Activated CD8-positive, alpha-beta memory T cell treated with anti-CD3 and anti-CD28 coated beads, Interleukin-2, amount 50 U/mL, for 24 hours (primary cell): ENCODE measurements at regions not wholly inside any gene's neighbourhood (a gene's known extent, or its start where the extent isn't known, plus 50 kb on each side); places are given as distances from the start of the nearest gene placed in this dataset.
"Not testable (repeated sequence)": the region's sequence is repeated elsewhere in the genome, so short reads cannot be mapped to it uniquely, and the experiment has no call there.

Source experiments
- DNase-seq: peaks from one replicate; pipeline ENCODE4 v3.0.0-alpha.2; 2020; ENCODE audit errors: extremely low read depth

- no peak for DNase-seq
These were observed 339.2 kb upstream of the KAZN start for GRCh38 chr1:14259191-14259757.

DNA sequence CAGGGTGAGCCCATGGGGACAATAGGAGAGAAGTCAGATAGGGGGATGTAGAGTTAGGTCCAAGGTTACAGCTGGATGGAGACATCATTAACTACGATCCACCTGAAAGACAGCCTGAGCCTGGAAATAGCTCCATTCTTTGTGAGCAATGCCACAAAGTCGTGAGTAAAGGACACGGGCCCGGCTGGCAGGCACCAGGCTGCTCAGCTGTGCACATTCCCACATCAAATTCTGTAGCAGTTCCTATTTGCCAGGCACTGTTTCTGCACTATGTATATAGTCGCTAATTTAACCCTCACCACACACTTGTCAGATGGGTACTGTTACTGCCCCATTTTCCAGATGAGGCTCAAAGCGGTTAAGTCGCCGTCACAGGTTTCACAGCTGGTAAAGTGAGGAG, 338.0 kb upstream of the KAZN start:
- DNase-seq: no peak

- DNase-seq: no peak
These were observed 337.1 kb upstream of the KAZN start for GRCh38 chr1:14261395-14261794.

DNA sequence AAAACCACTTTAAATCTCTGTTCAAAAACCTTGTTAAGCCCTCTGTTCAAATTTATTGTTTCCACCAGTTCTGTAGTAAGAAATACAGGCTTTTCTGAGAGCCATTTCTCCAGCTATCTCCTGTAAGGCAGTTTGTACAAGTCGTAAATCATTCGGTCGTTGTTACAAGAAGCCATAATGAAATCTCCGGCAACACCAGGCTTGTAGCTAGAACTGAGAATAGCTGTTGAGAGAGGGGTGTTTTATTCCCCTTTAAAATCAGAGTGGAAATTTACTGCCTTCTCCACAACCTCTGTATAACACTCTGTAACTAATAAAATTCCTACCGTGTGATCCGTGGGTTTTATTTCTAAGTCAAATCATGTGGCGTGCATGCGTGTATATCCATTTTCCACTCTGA, 335.8 kb upstream of the KAZN start:
- DNase-seq: no peak

- DNase-seq: no peak
These were observed 335.3 kb upstream of the KAZN start for GRCh38 chr1:14263225-14263624.

DNA sequence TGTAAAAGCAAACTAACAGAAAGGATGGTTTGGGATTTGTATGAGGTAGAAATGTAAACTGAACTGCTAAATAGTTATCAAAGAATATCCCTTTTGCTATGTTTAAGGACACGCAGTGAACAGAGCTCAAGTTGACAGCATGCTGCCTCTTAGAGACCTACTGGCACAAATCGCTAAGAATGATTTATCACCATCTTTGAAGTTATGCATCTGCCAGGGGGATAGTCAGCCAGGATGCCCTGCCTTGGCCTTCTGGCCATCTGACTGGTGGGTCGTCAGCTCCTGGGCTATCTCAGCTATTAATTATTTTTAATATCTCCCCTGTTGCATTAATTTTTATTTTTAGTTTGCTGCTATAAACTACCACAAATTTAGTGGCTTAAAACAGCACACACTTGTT, 334.8 kb upstream of the KAZN start:
- no peak for DNase-seq

GRCh38 chr1:14265495-14265894, 333.0 kb upstream of the KAZN start:
- DNase-seq: no peak

DNA sequence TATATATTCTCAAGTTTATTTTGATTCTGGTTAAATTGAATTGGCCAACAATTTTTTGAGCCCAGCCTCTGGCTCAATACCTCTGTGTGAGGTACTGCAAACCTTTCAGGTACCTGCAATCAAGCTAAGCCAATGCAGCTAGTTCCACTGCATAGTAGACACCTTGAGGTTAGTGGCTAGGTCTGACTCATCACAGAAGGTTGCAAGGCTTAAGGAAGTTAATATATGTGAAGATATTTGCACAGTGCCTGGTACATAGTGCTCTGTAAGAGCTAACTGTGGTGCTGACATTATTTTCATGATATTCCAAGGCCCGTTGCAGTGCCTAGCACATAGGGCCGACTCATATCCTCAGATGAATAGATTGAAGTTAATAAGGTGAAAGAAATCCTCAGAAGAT, 330.5 kb upstream of the KAZN start:
- DNase-seq: no peak

DNA sequence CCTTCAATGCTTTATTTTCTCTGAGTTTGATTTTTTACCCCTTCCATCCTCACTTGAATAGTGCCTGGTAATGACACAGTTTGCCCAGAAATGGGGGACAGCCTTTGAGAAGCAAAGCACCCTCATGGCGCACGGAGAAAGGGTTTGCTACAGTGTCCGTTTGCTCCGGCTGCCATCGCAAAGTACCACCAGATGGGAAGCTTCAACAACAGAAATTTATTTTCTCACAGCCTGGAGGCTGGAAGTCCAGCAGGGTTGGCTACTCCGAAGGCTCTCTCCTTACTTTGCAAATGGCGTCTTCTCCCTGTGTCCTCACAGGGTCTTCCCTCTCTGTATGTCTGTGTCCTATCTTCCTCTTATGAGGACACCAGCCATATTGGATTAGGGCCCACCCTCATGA, 327.7 kb upstream of the KAZN start:
- no peak for DNase-seq

- DNase-seq: no peak
These were observed 324.7 kb upstream of the KAZN start for GRCh38 chr1:14273811-14274210.

- not testable (repeated sequence) for DNase-seq
These were observed 318.6 kb upstream of the KAZN start for GRCh38 chr1:14279891-14280290.

DNA sequence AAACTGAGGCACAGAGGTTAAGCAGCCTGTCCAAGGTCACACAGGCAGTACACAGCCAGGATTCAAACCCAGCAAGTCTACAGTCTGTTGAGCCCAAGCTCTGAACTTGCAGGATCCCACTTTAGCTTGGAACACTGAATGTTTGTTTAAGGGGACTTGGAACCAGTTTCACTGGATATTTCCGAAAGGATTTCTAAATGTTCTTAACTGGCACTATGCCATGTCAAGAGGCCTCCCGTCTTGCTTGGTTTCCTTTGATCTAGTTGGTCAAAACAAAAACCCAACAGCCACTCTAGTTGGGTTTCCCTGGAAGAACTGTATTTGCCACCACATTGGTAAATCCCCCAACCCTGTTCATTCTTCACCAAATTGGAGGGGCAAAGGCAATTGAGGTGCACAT, 317.6 kb upstream of the KAZN start:
- DNase-seq: no peak

DNA sequence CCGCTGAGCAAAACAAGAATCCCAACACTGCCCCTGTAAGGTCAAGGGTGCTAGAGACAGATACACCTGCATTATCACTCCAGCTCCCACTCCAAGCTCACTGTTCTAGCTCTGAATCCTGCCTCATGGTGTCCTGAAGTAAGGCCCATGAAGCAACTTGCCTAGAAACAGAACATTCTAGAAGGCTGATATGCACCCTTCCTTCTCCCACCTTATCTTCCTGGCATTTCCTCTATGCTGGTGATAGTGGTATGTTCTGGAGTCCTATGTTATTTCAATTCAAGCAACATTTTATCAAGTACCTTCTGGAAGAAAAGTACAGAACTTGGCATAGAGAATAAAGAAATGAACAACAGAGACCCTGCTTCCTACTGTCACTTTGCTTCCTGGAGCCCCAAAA, 317.1 kb upstream of the KAZN start:
- no peak for DNase-seq

DNA sequence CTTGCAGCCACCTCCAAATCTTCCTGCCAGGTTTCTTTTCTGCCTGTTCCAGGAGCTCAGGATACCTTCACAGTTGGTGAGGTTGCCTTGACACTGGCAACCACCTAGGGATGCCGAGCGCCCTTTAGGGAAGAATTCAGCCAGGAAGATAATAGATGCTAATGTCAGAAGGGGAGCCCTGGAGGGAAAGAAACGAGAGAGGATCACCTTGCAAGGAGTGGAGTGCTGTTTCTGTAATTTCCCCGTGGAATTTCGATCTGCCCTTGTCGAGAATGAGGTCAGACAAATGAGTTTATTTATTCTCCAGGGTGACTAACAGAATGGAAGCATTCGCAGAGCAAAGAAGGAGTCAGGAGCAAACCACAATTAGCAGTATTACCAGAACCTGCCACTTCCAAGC, 315.8 kb upstream of the KAZN start:
- no peak for DNase-seq

DNA sequence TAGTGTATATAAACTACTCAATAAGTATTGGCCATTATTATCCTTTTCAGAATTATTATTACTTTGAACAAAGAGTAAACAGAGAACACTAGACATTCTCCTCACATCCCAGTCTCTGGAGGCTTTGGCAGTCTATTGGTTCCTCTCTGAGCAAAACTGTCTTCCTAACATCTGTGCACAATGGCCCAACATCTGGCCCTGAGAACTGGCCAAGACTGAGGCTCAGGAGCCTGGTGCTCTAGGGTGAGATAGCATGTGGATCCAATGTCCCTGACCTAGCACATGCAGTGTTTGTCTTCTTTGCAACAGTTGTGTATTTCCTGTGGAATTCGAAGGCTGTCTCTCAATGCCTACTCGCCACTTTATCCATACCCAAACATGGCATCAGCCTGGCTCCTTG, 313.2 kb upstream of the KAZN start:
- no peak for DNase-seq

DNA sequence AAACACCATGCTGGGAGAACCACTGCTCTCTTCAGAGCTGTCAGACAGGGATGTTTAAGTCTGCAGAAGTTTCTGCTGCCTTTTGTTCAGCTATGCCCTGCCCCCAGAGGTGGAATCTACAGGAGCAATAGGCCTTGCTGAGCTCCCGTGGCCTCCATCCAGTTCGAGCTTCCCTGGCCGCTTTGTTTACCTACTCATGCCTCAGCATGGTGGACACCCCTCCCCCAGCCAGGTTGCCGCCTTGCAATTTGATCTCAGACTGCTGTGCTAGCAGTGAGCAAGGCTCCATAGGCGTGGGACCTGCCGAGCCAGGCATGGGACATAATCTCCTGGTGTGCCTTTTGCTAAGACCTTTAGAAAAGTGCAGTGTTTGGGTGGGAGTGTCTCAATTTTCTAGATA, 307.3 kb upstream of the KAZN start:
- DNase-seq: not testable (repeated sequence)

GRCh38 chr1:14292520-14292919, 306.0 kb upstream of the KAZN start:
- no peak for DNase-seq

DNA sequence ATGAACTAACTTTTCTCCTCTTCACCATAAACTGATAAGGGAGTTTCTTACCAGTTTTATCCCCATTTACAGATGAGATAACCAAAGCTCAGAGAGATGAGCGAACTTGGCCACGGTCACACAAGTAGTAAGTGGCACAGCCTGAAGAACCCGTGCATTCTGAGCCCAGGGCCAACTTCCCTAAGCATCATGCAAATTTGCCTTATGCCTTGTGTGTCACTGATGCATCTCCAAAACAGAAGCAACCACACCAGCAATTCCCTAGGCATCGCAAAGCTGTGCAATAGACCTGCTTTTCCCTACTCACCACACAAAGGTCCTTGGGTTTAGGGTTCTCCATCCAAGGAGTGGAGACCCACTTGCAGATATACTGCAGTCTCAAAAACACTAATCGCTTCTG, 304.5 kb upstream of the KAZN start:
- DNase-seq: no peak

GRCh38 chr1:14294860-14295536, 303.5 kb upstream of the KAZN start:
- no peak for DNase-seq

GRCh38 chr1:14296795-14297194, 301.7 kb upstream of the KAZN start:
- no peak for DNase-seq

DNA sequence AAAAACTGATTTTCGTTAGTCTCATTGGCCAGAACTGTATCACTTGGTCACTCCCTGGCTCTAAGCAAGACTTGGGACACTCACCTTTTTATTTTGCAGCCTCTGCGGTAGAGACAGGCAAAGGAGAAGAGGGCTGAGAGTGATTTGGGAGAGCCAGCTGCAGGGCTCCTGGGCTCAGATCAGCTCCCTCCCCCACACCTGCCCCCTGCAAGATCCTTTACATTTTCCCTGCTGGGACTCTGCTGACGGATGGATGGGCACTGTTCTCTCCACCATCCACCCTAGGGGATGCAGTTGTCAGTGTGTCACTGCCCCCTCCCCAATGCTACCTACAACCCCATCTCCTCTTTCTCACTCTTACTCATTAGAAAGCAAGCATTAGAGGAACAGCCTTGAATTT, 301.1 kb upstream of the KAZN start:
- DNase-seq: no peak

DNA sequence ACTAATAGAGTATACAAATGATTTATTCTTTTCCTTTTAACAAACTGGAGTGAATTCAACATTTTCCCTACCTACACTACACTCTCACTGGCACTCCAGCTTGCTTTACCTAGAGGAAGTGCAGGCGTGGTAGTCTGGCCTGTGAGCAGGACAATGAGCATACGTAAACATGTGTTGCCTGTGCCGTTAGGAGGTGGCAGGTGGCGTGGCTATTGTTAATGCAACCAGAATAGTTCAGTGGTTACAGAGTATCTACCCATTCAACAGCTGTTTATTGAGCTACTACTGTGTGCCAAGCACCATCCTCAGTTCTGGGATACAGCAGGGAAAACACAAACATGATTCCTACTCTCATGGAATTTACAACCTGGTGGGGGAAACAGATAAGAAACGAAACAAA, 299.7 kb upstream of the KAZN start:
- no peak for DNase-seq

- no peak for DNase-seq
These were observed 297.3 kb upstream of the KAZN start for GRCh38 chr1:14300991-14301703.

- DNase-seq: no peak
These were observed 296.8 kb upstream of the KAZN start for GRCh38 chr1:14301704-14302024.
